Panc1 (cell line): ENCODE measurements at regions not wholly inside any gene's neighbourhood (a gene's known extent, or its start where the extent isn't known, plus 50 kb on each side); places are given as distances from the start of the nearest gene placed in this dataset.

ENCODE experiments used
- ATAC-seq: fragments of 200-7000 bp; cut with Tn5 transposase; 2 replicates; pipeline ENCODE4 v1.9.1; 2020; ENCODE audit warnings: mild to moderate bottlenecking, moderate library complexity
- BruUV-seq: library from RNA; stranded (reverse); fragments of 400-500 nt; replicated peaks from 2 replicates; lab custom pipeline; 2021; lab: Mats Ljungman, UMichigan
- CTCF ChIA-PET: fragments of 300-600 bp; sonication (Branson Sonifier 250); formaldehyde crosslinking; loops from one replicate; lab custom pipeline; 2022; ENCODE audit warnings: antibody characterized with exemption; lab: Charles Lee
- POLR2A ChIA-PET: fragments of 300-600 bp; sonication (Branson Sonifier 250); formaldehyde crosslinking; loops from one replicate; lab custom pipeline; 2022; ENCODE audit warnings: antibody characterized with exemption; lab: Charles Lee
- DNase-seq: peaks from one replicate; pipeline ENCODE4 v3.0.0-alpha.2; 2010; ENCODE audit warnings: low read depth, low spot score
- H3K27ac ChIP-seq: 2 replicates; pipeline ENCODE4 v1.5.1; 2011; ENCODE audit warnings: mild to moderate bottlenecking, low read length, inconsistent platforms
- H3K27me3 ChIP-seq: fragments of 200-500 bp; sonication (Bioruptor generic); 2 replicates; pipeline ENCODE4 v1.6.0; 2014; ENCODE audit warnings: low read length, inconsistent platforms; ENCODE audit not compliant: control insufficient read depth, insufficient read depth
- H3K36me3 ChIP-seq: fragments of 200-500 bp; sonication (Bioruptor generic); 2 replicates; pipeline ENCODE4 v1.5.1; 2014; ENCODE audit warnings: inconsistent platforms, mild to moderate bottlenecking, low read length, moderate library complexity; ENCODE audit not compliant: control insufficient read depth, insufficient read depth
- H3K4me1 ChIP-seq: 2 replicates; pipeline ENCODE4 v1.5.1; 2011; ENCODE audit warnings: inconsistent platforms, mild to moderate bottlenecking, low read length, moderate library complexity; ENCODE audit not compliant: control insufficient read depth, insufficient read depth
- H3K4me3 ChIP-seq, 2 experiments: 2 replicates each; pipeline ENCODE4 v1.5.1; 2011 to 2012; ENCODE audit warnings: low read depth in 2 of 2, low read length in 2 of 2, mild to moderate bottlenecking in 2 of 2, inconsistent platforms in 1 of 2, moderate library complexity in 1 of 2
- H3K9me3 ChIP-seq: fragments of 200-500 bp; sonication (Bioruptor generic); 2 replicates; pipeline ENCODE4 v1.5.1; 2014; ENCODE audit warnings: low read depth, mild to moderate bottlenecking, inconsistent platforms, low read length, moderate library complexity; ENCODE audit not compliant: control insufficient read depth, insufficient read depth
- POLR2AphosphoS5 ChIP-seq: IDR thresholded peaks from 2 replicates; pipeline ENCODE4 v1.6.1; 2012; ENCODE audit warnings: mild to moderate bottlenecking, low read depth, low read length, moderate library complexity
- REST ChIP-seq, 2 experiments: IDR thresholded peaks; 2 replicates each; pipeline ENCODE4 v1.6.1; 2011 to 2012; ENCODE audit warnings: low read depth in 2 of 2, control low read depth in 1 of 2, low read length in 1 of 2, mild to moderate bottlenecking in 1 of 2, moderate library complexity in 1 of 2; ENCODE audit not compliant: insufficient read depth in 1 of 2
- SIN3A ChIP-seq: IDR thresholded peaks from 2 replicates; pipeline ENCODE4 v1.6.1; 2012; ENCODE audit warnings: low read depth, mild to moderate bottlenecking, low read length, moderate library complexity, borderline replicate concordance; ENCODE audit not compliant: insufficient read depth
- TCF7L2 ChIP-seq: IDR thresholded peaks from 2 replicates; pipeline ENCODE4 v1.6.1; 2011; ENCODE audit warnings: mild to moderate bottlenecking, low read depth, low read length, inconsistent platforms
- in situ Hi-C: cut with HindIII; loops from 2 replicates; pipeline ENCODE4 v1.10.0; 2016; ENCODE audit warnings: low sequenced_read_pairs, low pct_unique_long_range_greater_than_20kb
- intact Hi-C: fragments of 100-400 bp; cut with micrococcal nuclease; formaldehyde crosslinking; loops from one replicate; pipeline ENCODE4 v1.10.0; 2022; ENCODE audit not compliant: unreplicated experiment
- TF ChIP-seq, protein P1 (sequence below): fragments of 450-650 bp; IDR thresholded peaks from 2 replicates; pipeline ENCODE4 v1.5.1; 2017; ENCODE audit warnings: mild to moderate bottlenecking

DNA sequence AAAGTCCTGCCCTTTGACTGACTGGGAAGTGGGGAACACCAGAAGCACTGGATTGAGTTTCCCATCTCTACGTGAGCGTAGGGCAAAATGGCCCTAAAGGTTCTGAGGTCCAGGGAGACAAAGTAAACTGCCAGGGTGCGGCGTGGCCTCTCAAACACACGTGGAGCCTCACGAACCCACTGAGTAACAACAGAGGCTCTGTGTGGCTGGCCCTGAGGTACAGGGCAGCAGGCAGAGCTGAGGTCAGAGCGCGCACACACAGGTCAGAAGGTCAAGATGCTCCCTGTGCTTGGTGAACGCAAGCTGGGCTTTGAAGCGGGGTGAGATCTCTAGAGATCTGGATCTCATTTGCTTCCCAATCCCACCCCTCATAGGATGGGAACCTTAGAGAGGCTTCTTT lies 99.0 kb upstream of the ZMIZ1 start:
- Histone ChIP-seq H3K4me3 (no peak overlapping the region), H3K27ac (peak overlapping the region; percentile 45; the same call in 1 of the 2 replicates), H3K27me3 (no peaks in the 10 kb centered on the region), H3K36me3 (no peaks in the 10 kb centered on the region), H3K4me1 (peaks cover 46% of the 10 kb centered on the region), H3K9me3 (no peaks in the 10 kb centered on the region)
- POLR2A ChIA-PET: no interaction called here
- ATAC-seq: no peak
- no peak for DNase-seq
- BruUV-seq: no TSS peak
- TF ChIP-seq SIN3A (no peak), TCF7L2 (no peak)
- CTCF ChIA-PET: no interaction called here
- in situ Hi-C loops (no loop called here), intact Hi-C loops (loop anchor here (5.0 to 10.0 kb wide), 3 partner anchors 195 to 305 kb away; no protein-coding TSS in a partner anchor)

GRCh38 chr10:78970261-78970660 lies 98.5 kb upstream of the ZMIZ1 start:
- ATAC-seq (no peak), DNase-seq (no peak)
- ChIA-PET POLR2A (no interaction called here), CTCF (interaction anchor here (0.7 kb wide), 1 partner anchor 227 kb away, joined by 10 read pairs; no protein-coding TSS in a partner anchor)
- H3K9me3 ChIP-seq: no peaks in the 10 kb centered on the region
- in situ Hi-C loops (no loop called here), intact Hi-C loops (loop anchor here (5.0 to 10.0 kb wide), 2 partner anchors 227 to 305 kb away; no protein-coding TSS in a partner anchor)
- H3K27me3 ChIP-seq: no peaks in the 10 kb centered on the region
- H3K4me1 ChIP-seq: peaks cover 46% of the 10 kb centered on the region
- no peak overlapping the region for H3K4me3 ChIP-seq
- H3K27ac ChIP-seq: peak overlapping the region; percentile 45; the same call in 1 of the 2 replicates
- TF ChIP-seq, protein P1, sequence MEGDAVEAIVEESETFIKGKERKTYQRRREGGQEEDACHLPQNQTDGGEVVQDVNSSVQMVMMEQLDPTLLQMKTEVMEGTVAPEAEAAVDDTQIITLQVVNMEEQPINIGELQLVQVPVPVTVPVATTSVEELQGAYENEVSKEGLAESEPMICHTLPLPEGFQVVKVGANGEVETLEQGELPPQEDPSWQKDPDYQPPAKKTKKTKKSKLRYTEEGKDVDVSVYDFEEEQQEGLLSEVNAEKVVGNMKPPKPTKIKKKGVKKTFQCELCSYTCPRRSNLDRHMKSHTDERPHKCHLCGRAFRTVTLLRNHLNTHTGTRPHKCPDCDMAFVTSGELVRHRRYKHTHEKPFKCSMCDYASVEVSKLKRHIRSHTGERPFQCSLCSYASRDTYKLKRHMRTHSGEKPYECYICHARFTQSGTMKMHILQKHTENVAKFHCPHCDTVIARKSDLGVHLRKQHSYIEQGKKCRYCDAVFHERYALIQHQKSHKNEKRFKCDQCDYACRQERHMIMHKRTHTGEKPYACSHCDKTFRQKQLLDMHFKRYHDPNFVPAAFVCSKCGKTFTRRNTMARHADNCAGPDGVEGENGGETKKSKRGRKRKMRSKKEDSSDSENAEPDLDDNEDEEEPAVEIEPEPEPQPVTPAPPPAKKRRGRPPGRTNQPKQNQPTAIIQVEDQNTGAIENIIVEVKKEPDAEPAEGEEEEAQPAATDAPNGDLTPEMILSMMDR: no peak
- TF ChIP-seq POLR2AphosphoS5: no peak
- TF ChIP-seq REST (IDR thresholded peaks at IDR 0.05; ENCODE audit: insufficient read depth in 1 of 2, low read depth in 2 of 2, low read length in 1 of 2): no peak
- TF ChIP-seq TCF7L2: no peak
- no peak for TF ChIP-seq SIN3A
- H3K36me3 ChIP-seq: no peaks in the 10 kb centered on the region
- BruUV-seq: no TSS peak

DNA sequence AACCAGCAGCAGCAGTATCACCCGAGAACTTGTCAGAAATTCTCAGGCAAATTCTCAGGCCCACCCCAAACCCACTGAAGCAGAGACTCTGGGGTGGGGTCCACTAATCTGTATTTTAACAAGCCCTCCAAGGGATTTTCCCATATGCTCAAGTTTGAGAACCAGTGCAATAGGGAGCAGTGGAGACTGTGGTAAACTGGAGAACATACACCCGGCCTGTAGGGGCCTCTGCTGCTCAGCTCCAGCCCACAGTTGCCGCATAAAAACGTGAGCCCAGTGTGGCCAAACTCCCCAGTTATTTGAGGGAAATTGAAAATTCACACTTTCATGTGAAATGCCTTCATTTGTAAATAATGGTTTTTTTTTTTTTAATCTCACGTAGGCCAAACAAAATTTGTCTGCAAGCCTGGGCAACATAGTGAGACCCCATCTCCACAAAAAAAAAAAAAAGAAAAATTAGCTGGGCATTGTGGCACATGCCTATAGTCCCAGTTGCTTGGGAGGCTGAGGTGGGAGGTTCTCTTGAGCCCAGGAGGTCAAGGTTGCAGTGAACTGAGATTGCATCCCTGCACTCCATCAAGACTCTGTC lies 97.6 kb upstream of the ZMIZ1 start:
- no peaks in the 10 kb centered on the region for H3K27me3 ChIP-seq
- ATAC-seq (no peak), DNase-seq (no peak)
- BruUV-seq: no TSS peak
- no peaks in the 10 kb centered on the region for H3K36me3 ChIP-seq
- TF ChIP-seq REST (IDR thresholded peaks at IDR 0.05; ENCODE audit: insufficient read depth in 1 of 2, low read depth in 2 of 2, low read length in 1 of 2) (no peak), TCF7L2 (no peak), SIN3A (no peak), POLR2AphosphoS5 (no peak)
- TF ChIP-seq, protein P1: no peak
- no peaks in the 10 kb centered on the region for H3K9me3 ChIP-seq
- peaks cover 38% of the 10 kb centered on the region for H3K4me1 ChIP-seq
- ChIA-PET POLR2A (interaction anchor here (0.6 kb wide), 1 partner anchor 300 kb away, joined by 11 read pairs; no protein-coding TSS in a partner anchor), CTCF (interaction anchor here (0.7 kb wide), 1 partner anchor 298 kb away, joined by 3 read pairs; no protein-coding TSS in a partner anchor)
- H3K27ac ChIP-seq: peak overlapping the region; percentile 90
- intact Hi-C loops: loop anchor here (5.0 to 10.0 kb wide), 2 partner anchors 226 to 306 kb away; no protein-coding TSS in a partner anchor
- in situ Hi-C loops: no loop called here
- H3K4me3 ChIP-seq: no peak overlapping the region
